SK-N-SH treated with all-trans-retinoic acid at 6 μM for 48 hours (cell line): ENCODE measurements at regions not wholly inside any gene's neighbourhood (a gene's known extent, or its start where the extent isn't known, plus 50 kb on each side); places are given as distances from the start of the nearest gene placed in this dataset.

Source experiments
- BACH2 ChIP-seq: fragments of 250-450 bp; sonication (Bioruptor Pico); IDR thresholded peaks from 2 replicates; pipeline ENCODE4 v1.9.0; 2021; ENCODE audit warnings: mild to moderate bottlenecking, borderline replicate concordance
- RARB ChIP-seq: fragments of 250-450 bp; sonication (Bioruptor Pico); IDR thresholded peaks from 2 replicates; pipeline ENCODE4 v1.8.0; 2021; ENCODE audit warnings: mild to moderate bottlenecking, moderate library complexity
- TCF4 ChIP-seq: fragments of 250-450 bp; sonication (Bioruptor Pico); IDR thresholded peaks from 2 replicates; pipeline ENCODE4 v1.8.0; 2021; ENCODE audit warnings: mild to moderate bottlenecking, moderate library complexity, borderline replicate concordance
- TSHZ2 ChIP-seq: fragments of 250-450 bp; sonication (Bioruptor Pico); IDR thresholded peaks from 2 replicates; pipeline ENCODE4 v1.5.0; 2020; ENCODE audit warnings: mild to moderate bottlenecking, moderate library complexity

GRCh38 chr13:22726726-22727125 lies 454.1 kb upstream of the SGCG start:
- TF ChIP-seq RARB (CRISPR knock-in tag) (no peak), TSHZ2 (CRISPR knock-in tag) (no peak), TCF4 (CRISPR knock-in tag) (no peak), BACH2 (CRISPR knock-in tag) (no peak)
